ENCODE measurements at regions not wholly inside any gene's neighbourhood (a gene's known extent, or its start where the extent isn't known, plus 50 kb on each side); places are given as distances from the start of the nearest gene placed in this dataset.
A peak's percentile ranks its signal among the peaks of the same experiment; 100 is the strongest.

- TF ChIP-seq, protein P1, sequence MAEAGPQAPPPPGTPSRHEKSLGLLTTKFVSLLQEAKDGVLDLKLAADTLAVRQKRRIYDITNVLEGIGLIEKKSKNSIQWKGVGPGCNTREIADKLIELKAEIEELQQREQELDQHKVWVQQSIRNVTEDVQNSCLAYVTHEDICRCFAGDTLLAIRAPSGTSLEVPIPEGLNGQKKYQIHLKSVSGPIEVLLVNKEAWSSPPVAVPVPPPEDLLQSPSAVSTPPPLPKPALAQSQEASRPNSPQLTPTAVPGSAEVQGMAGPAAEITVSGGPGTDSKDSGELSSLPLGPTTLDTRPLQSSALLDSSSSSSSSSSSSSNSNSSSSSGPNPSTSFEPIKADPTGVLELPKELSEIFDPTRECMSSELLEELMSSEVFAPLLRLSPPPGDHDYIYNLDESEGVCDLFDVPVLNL (IDR thresholded peaks at IDR 0.05; ENCODE audit: low read depth, low read length) = no peak
- TF ChIP-seq NR2F1 (conservative IDR thresholded peaks at IDR 0.05) (peak; percentile 92), BHLHE40 (IDR thresholded peaks at IDR 0.05; ENCODE audit: borderline replicate concordance in 1 of 2, low read depth in 2 of 2, low read length in 1 of 2) (peak in 1 of 2 experiments; percentile 47; a peak in 2 of 4 replicates)
These were observed 68.3 kb upstream of the RBPJ start (continued) for GRCh38 chr4:26252349-26253025.

GRCh38 chr4:26253968-26254367 lies 66.8 kb upstream of the RBPJ start:
- no peak for DNase-seq (ENCODE audit: low read depth, low spot score)
- Histone ChIP-seq H3K27me3 (replicated peaks in 1 of 2; ENCODE audit: control insufficient read depth in 2 of 2, insufficient read depth in 2 of 2, low read length in 1 of 2) (no peaks in the 10 kb centered on the region), H3K4me1 (ENCODE audit: control insufficient read depth, insufficient read depth, low read length) (no peaks in the 10 kb centered on the region), H3K27ac (ENCODE audit: control insufficient read depth, insufficient read depth) (no peak overlapping the region), H3K9ac (ENCODE audit: control insufficient read depth, insufficient read depth, low read length) (no peak overlapping the region), H3K4me3 (no peak overlapping the region), H3K9me3 (replicated peaks; ENCODE audit: control insufficient read depth, insufficient read depth, low read length) (no peaks in the 10 kb centered on the region), H3K79me2 (ENCODE audit: control insufficient read depth, insufficient read depth, low read length) (no peaks in the 10 kb centered on the region), H4K20me1 (ENCODE audit: control insufficient read depth, insufficient read depth) (no peaks in the 10 kb centered on the region), H2AFZ (ENCODE audit: control insufficient read depth, low read depth, low read length) (no peak overlapping the region), H3K4me2 (ENCODE audit: control insufficient read depth, insufficient read depth) (no peak overlapping the region), H3K36me3 (ENCODE audit: control insufficient read depth in 2 of 2, insufficient read depth in 2 of 2, low read length in 1 of 2) (no peaks in the 10 kb centered on the region)
- ChIA-PET RAD21 (ENCODE audit: unreplicated experiment) (no interaction called here), SMC1A (ENCODE audit: uncharacterized antibody, unreplicated experiment) (no interaction called here), POLR2A (no interaction called here), CTCF (interaction anchor here (1.3 kb wide), 1 partner anchor 66 kb away, joined by 4 read pairs; no protein-coding TSS in a partner anchor)
- FAIRE-seq = no peak
- ATAC-seq = no peak
- TF ChIP-seq, protein P2, sequence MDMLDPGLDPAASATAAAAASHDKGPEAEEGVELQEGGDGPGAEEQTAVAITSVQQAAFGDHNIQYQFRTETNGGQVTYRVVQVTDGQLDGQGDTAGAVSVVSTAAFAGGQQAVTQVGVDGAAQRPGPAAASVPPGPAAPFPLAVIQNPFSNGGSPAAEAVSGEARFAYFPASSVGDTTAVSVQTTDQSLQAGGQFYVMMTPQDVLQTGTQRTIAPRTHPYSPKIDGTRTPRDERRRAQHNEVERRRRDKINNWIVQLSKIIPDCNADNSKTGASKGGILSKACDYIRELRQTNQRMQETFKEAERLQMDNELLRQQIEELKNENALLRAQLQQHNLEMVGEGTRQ (IDR thresholded peaks at IDR 0.05; ENCODE audit: borderline replicate concordance, low read depth, low read length) = no peak
- TF ChIP-seq, protein P3, sequence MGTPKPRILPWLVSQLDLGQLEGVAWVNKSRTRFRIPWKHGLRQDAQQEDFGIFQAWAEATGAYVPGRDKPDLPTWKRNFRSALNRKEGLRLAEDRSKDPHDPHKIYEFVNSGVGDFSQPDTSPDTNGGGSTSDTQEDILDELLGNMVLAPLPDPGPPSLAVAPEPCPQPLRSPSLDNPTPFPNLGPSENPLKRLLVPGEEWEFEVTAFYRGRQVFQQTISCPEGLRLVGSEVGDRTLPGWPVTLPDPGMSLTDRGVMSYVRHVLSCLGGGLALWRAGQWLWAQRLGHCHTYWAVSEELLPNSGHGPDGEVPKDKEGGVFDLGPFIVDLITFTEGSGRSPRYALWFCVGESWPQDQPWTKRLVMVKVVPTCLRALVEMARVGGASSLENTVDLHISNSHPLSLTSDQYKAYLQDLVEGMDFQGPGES (IDR thresholded peaks at IDR 0.05) = no peak
- TF ChIP-seq EGR1 (IDR thresholded peaks at IDR 0.05; ENCODE audit: borderline replicate concordance in 1 of 2, low read depth in 2 of 2, low read length in 2 of 2) = no peak
- no peak for TF ChIP-seq PAX5 (IDR thresholded peaks at IDR 0.05; ENCODE audit: borderline replicate concordance, low read depth, low read length)
- intact Hi-C loops (cut with micrococcal nuclease; ENCODE audit: unreplicated experiment) (no loop called here), in situ Hi-C loops (cut with MboI) (no loop called here)
- WGBS (ENCODE audit: insufficient coverage, insufficient replicate concordance, low lambda C conversion rate, missing lambda C conversion rate) = 22% methylated on average over 3 of the region's 3 CpGs
- no TSS peak for BruUV-seq (replicated peaks)
